ENCODE measurements at regions not wholly inside any gene's neighbourhood (a gene's known extent, or its start where the extent isn't known, plus 50 kb on each side); places are given as distances from the start of the nearest gene placed in this dataset.

DNA sequence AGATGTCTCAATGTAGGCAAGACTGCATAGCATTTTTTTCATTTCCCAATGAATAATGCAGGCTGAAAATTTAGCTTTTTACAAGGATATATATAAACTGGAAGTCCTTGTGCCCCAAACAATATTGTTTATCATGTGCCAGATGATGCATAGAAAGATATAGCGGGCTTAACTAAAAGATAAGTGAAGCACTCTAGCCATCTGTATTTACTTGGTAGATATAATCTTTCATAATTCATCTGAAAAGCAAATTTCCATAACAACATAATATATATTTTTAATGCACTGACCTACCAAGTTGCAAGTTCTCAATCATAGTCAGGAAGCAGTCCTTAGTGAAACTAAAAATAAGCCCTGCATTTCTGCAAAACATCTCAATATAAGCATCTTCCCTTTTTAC lies 653.3 kb downstream of the NLGN4X start:
- DNase-seq (ENCODE audit: extremely low read depth, insufficient read length): no peak
- Histone ChIP-seq H3K27me3 (replicated peaks; ENCODE audit: control insufficient read depth, insufficient read depth, low read length) (no peaks in the 10 kb centered on the region), H3K36me3 (ENCODE audit: control insufficient read depth, insufficient read depth, low read length) (no peaks in the 10 kb centered on the region), H3K4me3 (replicated peaks; ENCODE audit: low read depth, low read length) (no peak overlapping the region)
- TF ChIP-seq CTCF (IDR thresholded peaks at IDR 0.05; ENCODE audit: insufficient read depth, low read length, poor library complexity, severe bottlenecking): no peak

- no peaks in the 10 kb centered on the region for H3K36me3 ChIP-seq (ENCODE audit: control insufficient read depth, insufficient read depth, low read length)
- TF ChIP-seq CTCF (IDR thresholded peaks at IDR 0.05; ENCODE audit: insufficient read depth, low read length, poor library complexity, severe bottlenecking): no peak
- no peak overlapping the region for H3K4me3 ChIP-seq (replicated peaks; ENCODE audit: low read depth, low read length)
- DNase-seq (ENCODE audit: extremely low read depth, insufficient read length): no peak
- no peaks in the 10 kb centered on the region for H3K27me3 ChIP-seq (replicated peaks; ENCODE audit: control insufficient read depth, insufficient read depth, low read length)
Observed at GRCh38 chrX:5568934-5569333, 659.7 kb downstream of the NLGN4X start.

DNA sequence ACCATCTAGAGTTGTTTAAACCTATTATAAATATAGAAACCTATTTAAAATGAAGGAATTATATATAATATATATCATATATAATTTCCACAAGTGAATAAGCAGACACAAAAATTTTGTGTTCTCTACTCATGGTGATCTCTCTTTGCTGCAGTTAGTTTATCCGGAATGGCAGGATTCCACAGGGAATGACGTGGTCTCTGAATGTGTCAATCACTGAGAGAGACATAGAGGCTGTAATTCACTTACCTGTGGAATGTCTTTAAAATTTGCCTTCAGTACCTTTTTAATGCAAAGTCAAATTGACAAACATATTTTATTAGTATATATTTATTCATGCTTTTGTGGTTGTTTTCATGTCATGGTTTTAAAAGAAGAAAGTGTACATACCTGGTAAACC lies 669.3 kb downstream of the NLGN4X start:
- H3K4me3 ChIP-seq (replicated peaks; ENCODE audit: low read depth, low read length): no peak overlapping the region
- no peaks in the 10 kb centered on the region for H3K27me3 ChIP-seq (replicated peaks; ENCODE audit: control insufficient read depth, insufficient read depth, low read length)
- H3K36me3 ChIP-seq (ENCODE audit: control insufficient read depth, insufficient read depth, low read length): no peaks in the 10 kb centered on the region
- no peak for TF ChIP-seq CTCF (IDR thresholded peaks at IDR 0.05; ENCODE audit: insufficient read depth, low read length, poor library complexity, severe bottlenecking)
- no peak for DNase-seq (ENCODE audit: extremely low read depth, insufficient read length)

GRCh38 chrX:5549512-5549911 lies 679.2 kb downstream of the NLGN4X start:
- TF ChIP-seq CTCF (IDR thresholded peaks at IDR 0.05; ENCODE audit: insufficient read depth, low read length, poor library complexity, severe bottlenecking): no peak
- Histone ChIP-seq H3K36me3 (ENCODE audit: control insufficient read depth, insufficient read depth, low read length) (no peaks in the 10 kb centered on the region), H3K4me3 (replicated peaks; ENCODE audit: low read depth, low read length) (no peak overlapping the region), H3K27me3 (replicated peaks; ENCODE audit: control insufficient read depth, insufficient read depth, low read length) (no peaks in the 10 kb centered on the region)
- no peak for DNase-seq (ENCODE audit: extremely low read depth, insufficient read length)

DNA sequence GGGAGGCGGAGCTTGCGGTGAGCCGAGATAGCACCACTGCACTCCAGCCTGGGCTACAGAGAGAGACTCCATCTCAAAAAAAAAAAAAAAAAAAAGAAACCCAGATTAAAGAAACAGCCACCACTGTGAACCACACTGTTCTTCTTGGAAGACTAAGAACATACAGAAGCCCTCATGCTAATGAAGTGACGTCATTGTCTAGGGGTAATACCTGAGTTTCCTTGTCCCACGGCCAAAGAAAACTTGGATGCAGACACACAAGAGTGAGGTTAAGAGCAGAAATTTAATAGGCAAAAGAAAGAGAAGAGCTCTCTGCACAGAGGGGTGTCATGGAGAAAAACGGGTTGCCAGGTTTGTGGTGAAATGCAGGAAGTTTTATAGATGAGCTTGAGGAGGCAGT lies 691.6 kb downstream of the NLGN4X start:
- no peaks in the 10 kb centered on the region for H3K36me3 ChIP-seq (ENCODE audit: control insufficient read depth, insufficient read depth, low read length)
- no peaks in the 10 kb centered on the region for H3K27me3 ChIP-seq (replicated peaks; ENCODE audit: control insufficient read depth, insufficient read depth, low read length)
- no peak for TF ChIP-seq CTCF (IDR thresholded peaks at IDR 0.05; ENCODE audit: insufficient read depth, low read length, poor library complexity, severe bottlenecking)
- DNase-seq (ENCODE audit: extremely low read depth, insufficient read length): no peak
- no peak overlapping the region for H3K4me3 ChIP-seq (replicated peaks; ENCODE audit: low read depth, low read length)

GRCh38 chrX:5536261-5536660 lies 692.4 kb downstream of the NLGN4X start:
- Histone ChIP-seq H3K4me3 (replicated peaks; ENCODE audit: low read depth, low read length) (no peak overlapping the region), H3K36me3 (ENCODE audit: control insufficient read depth, insufficient read depth, low read length) (no peaks in the 10 kb centered on the region), H3K27me3 (replicated peaks; ENCODE audit: control insufficient read depth, insufficient read depth, low read length) (no peaks in the 10 kb centered on the region)
- no peak for DNase-seq (ENCODE audit: extremely low read depth, insufficient read length)
- TF ChIP-seq CTCF (IDR thresholded peaks at IDR 0.05; ENCODE audit: insufficient read depth, low read length, poor library complexity, severe bottlenecking): no peak

Measured in GM06990 (cell line).